ENCODE measurements at regions not wholly inside any gene's neighbourhood (a gene's known extent, or its start where the extent isn't known, plus 50 kb on each side); places are given as distances from the start of the nearest gene placed in this dataset.
A peak's percentile ranks its signal among the peaks of the same experiment; 100 is the strongest.

- no peaks in the 10 kb centered on the region for H3K36me3 ChIP-seq
- TF ChIP-seq EP300 (IDR thresholded peaks at IDR 0.05) (no peak), POLR2AphosphoS5 (IDR thresholded peaks at IDR 0.05) (no peak), CTCF (IDR thresholded peaks at IDR 0.05) (no peak), POLR2A (IDR thresholded peaks at IDR 0.05) (no peak)
- no peak for DNase-seq
- WGBS, 5 donors = 60 to 84% (median 76%) methylated on average over 4 of the region's 4 CpGs
- peaks cover 0 to 7% (median 0%) of the 10 kb centered on the region in 4 donors for H3K9me3 ChIP-seq
- no peak overlapping the region for H3K4me3 ChIP-seq
- no peaks in the 10 kb centered on the region for H3K27me3 ChIP-seq
- intact Hi-C loops (cut with DNase I; ENCODE audit: low total_unique reads) = no loop called here
- H3K27ac ChIP-seq = no peak overlapping the region
- H3K4me1 ChIP-seq = no peaks in the 10 kb centered on the region
These were observed 106.7 kb upstream of the TMPO start for GRCh38 chr12:98408681-98409080.

- Histone ChIP-seq H3K4me3 (no peak overlapping the region), H3K9me3 (peaks cover 0 to 7% (median 0%) of the 10 kb centered on the region in 4 donors), H3K27me3 (no peaks in the 10 kb centered on the region), H3K4me1 (no peaks in the 10 kb centered on the region), H3K27ac (no peak overlapping the region), H3K36me3 (no peaks in the 10 kb centered on the region)
- TF ChIP-seq POLR2A (IDR thresholded peaks at IDR 0.05) (no peak), POLR2AphosphoS5 (IDR thresholded peaks at IDR 0.05) (no peak)
- 59 to 83% (median 69%) methylated on average over 1 of the region's 1 CpG for WGBS, 5 donors
- intact Hi-C loops (cut with DNase I; ENCODE audit: low total_unique reads) = no loop called here
- no peak for DNase-seq
These were observed 105.8 kb upstream of the TMPO start for GRCh38 chr12:98409548-98409947.

GRCh38 chr12:98410356-98410755 lies 105.0 kb upstream of the TMPO start:
- intact Hi-C loops (cut with DNase I; ENCODE audit: low total_unique reads) = no loop called here
- DNase-seq = no peak
- H3K27me3 ChIP-seq = no peaks in the 10 kb centered on the region
- TF ChIP-seq CTCF (IDR thresholded peaks at IDR 0.05) = no peak
- no peak for TF ChIP-seq POLR2AphosphoS5 (IDR thresholded peaks at IDR 0.05)
- no peak for TF ChIP-seq EP300 (IDR thresholded peaks at IDR 0.05)
- no peak for TF ChIP-seq POLR2A (IDR thresholded peaks at IDR 0.05)
- peaks cover 0 to 7% (median 0%) of the 10 kb centered on the region in 4 donors for H3K9me3 ChIP-seq
- H3K4me1 ChIP-seq = no peaks in the 10 kb centered on the region
- no peak overlapping the region for H3K27ac ChIP-seq
- no peak overlapping the region for H3K4me3 ChIP-seq
- H3K36me3 ChIP-seq = no peaks in the 10 kb centered on the region

- Histone ChIP-seq H3K27ac (no peak overlapping the region), H3K9me3 (no peaks in the 10 kb centered on the region), H3K4me1 (peaks cover 11 to 31% (median 17%) of the 10 kb centered on the region in 4 donors), H3K27me3 (no peaks in the 10 kb centered on the region), H3K36me3 (no peaks in the 10 kb centered on the region), H3K4me3 (no peak overlapping the region)
- intact Hi-C loops (cut with DNase I; ENCODE audit: low total_unique reads) = no loop called here
- DNase-seq = peak in 1 of 2 donors; percentile 39
- TF ChIP-seq POLR2AphosphoS5 (IDR thresholded peaks at IDR 0.05) (no peak), POLR2A (IDR thresholded peaks at IDR 0.05) (no peak), EP300 (IDR thresholded peaks at IDR 0.05) (no peak), CTCF (IDR thresholded peaks at IDR 0.05) (no peak)
- WGBS, 5 donors = 61 to 70% (median 64%) methylated on average over 4 of the region's 4 CpGs
These were observed 98.5 kb upstream of the TMPO start for GRCh38 chr12:98416845-98417244.

- no peaks in the 10 kb centered on the region for H3K36me3 ChIP-seq
- H3K4me3 ChIP-seq = no peak overlapping the region
- TF ChIP-seq CTCF (IDR thresholded peaks at IDR 0.05) = no peak
- no peak for TF ChIP-seq POLR2A (IDR thresholded peaks at IDR 0.05)
- no peak for TF ChIP-seq POLR2AphosphoS5 (IDR thresholded peaks at IDR 0.05)
- no peak for TF ChIP-seq EP300 (IDR thresholded peaks at IDR 0.05)
- no peaks in the 10 kb centered on the region for H3K27me3 ChIP-seq
- intact Hi-C loops (cut with DNase I; ENCODE audit: low total_unique reads) = no loop called here
- 80 to 98% (median 89%) methylated on average over 2 of the region's 2 CpGs for WGBS, 5 donors
- no peak for DNase-seq
- H3K9me3 ChIP-seq = no peaks in the 10 kb centered on the region
- peaks cover 11 to 31% (median 17%) of the 10 kb centered on the region in 4 donors for H3K4me1 ChIP-seq
- H3K27ac ChIP-seq = no peak overlapping the region
These were observed 98.1 kb upstream of the TMPO start for GRCh38 chr12:98417266-98417665.

Measured in stomach (tissue), 8 donors.